GM12874 (cell line): ENCODE measurements at regions not wholly inside any gene's neighbourhood (a gene's known extent, or its start where the extent isn't known, plus 50 kb on each side); places are given as distances from the start of the nearest gene placed in this dataset.

Experiments used
- CTCF ChIP-seq: IDR thresholded peaks from 2 replicates; pipeline ENCODE4 v1.5.1; 2011; ENCODE audit warnings: low read depth, mild to moderate bottlenecking, control low read depth, low read length, moderate library complexity; ENCODE audit not compliant: insufficient read depth

DNA sequence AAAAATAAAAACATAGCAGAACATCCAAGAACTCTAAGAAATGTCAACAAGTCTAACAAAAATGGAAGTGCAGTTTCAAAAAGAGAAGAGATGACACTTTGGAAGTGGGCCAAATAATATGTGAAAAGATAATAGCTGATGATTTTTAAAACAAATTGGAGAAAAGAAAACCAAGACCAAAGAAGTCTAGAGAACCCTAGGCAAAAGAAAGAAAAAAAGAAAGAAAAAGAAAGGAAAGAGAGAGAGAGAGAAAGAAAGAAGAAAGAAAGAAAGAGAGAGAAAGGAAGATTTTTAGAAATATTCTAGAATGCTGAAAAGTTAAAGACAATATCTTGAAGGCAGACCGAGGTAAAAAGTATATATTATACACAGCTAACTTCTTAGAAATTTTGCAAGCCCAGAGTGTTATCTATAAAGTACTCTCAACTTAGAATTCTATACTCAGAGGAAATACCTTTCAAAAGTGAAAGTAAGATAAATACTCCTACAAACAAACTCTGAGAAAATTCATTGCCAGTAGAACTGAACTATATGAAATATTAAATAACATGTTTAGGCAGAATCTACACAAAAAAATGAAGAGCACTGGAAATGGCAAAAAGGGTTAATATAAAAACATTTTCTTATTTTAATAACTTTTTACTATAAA, 138.7 kb upstream of the SMIM30 start:
- no peak for TF ChIP-seq CTCF

DNA sequence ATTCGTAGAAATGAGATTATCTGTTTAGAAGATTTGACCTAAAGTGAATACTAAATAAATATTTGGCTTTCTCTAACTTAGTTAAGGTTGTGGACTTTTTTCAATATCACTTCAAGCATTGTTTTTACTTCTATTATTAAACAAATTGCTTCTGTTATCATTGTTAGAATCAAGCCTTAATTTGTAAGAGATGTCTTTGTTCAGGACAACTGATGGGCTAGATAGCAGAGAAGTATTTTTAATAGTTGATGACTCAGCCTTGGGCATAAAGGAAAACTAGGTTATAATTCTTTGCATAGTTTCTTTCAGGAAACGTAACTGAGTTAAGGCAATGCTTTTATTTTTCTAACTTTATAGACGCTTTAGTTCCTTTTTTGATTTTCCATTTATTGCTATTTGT, 128.8 kb upstream of the SMIM30 start:
- TF ChIP-seq CTCF, result no peak

GRCh38 chr7:113246738-113247137, 128.4 kb upstream of the SMIM30 start:
- TF ChIP-seq CTCF, result no peak

DNA sequence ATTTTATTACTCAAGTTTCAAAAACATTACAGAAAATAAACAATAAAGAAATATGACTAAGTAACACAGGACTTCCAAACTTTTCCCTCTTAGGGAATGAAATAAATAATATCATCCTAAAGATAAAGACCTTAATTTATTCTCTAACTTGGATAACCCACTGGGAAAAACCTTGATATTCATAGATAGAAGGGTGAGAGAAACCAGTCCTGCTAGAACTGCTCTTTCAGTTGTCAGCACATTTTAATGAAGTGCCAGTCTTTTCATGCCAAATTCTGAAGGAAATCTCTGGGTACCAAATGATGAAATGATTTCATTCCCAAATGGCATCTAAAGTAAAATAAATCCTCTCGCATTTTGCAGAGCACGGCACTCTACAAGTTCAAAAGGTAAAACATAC, 114.5 kb upstream of the SMIM30 start:
- no peak for TF ChIP-seq CTCF

- TF ChIP-seq CTCF, result no peak
These were observed 112.3 kb upstream of the SMIM30 start for GRCh38 chr7:113230691-113231090.

DNA sequence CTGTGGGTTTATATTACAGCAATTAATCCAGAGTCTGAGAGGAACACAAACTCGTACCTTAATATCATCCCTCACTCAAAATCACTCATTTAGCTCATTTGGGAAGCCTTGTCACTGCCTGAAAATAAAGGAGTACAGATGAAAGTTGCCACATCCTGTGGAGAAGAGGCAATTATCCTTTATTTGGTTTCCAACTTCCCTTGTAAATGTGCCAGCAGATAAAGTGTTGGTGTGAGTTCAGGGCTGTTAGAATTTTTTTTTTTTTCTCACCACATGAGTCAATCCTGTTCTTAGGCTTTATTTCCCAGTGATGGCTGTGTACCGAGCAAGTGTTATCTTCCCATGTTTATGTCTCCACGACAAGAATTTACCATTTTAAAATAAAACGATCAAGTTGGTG, 99.0 kb upstream of the SMIM30 start:
- no peak for TF ChIP-seq CTCF

DNA sequence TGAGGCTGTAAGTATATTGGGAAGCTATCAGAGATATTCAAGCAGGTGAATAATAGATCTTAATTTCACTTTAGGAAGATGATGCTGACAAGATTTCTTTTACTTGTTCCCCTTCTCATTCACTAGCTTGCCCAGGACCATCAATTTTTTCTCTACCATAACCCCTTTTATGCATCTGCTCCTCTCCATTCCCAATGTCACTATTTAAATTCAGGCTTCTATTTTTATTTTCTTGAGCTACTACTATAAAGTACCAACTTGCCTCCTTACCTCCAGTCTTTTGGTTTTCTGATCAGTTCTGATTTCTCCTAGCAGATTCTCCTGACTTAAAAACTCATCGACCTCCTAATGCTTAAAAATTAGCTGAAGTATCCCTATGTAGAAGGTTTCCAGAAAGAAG, 97.7 kb upstream of the SMIM30 start:
- TF ChIP-seq CTCF, result no peak
